GM12872 (cell line): ENCODE measurements at regions not wholly inside any gene's neighbourhood (a gene's known extent, or its start where the extent isn't known, plus 50 kb on each side); places are given as distances from the start of the nearest gene placed in this dataset.

ENCODE experiments used
- CTCF ChIP-seq: IDR thresholded peaks from 3 replicates; pipeline ENCODE4 v1.5.1; 2011; ENCODE audit warnings: low read depth, mild to moderate bottlenecking, low read length, moderate library complexity; ENCODE audit not compliant: insufficient read depth

- TF ChIP-seq CTCF, result no peak
These were observed 1279.1 kb downstream of the NCAM2 start for GRCh38 chr21:22277341-22277740.

GRCh38 chr21:22278366-22278765 lies 1280.2 kb downstream of the NCAM2 start:
- TF ChIP-seq CTCF, result no peak

GRCh38 chr21:22280851-22281250 lies 1282.6 kb downstream of the NCAM2 start:
- TF ChIP-seq CTCF, result no peak

- TF ChIP-seq CTCF, result no peak
These were observed 1290.8 kb downstream of the NCAM2 start for GRCh38 chr21:22288885-22289499.

- no peak for TF ChIP-seq CTCF
These were observed 1293.9 kb downstream of the NCAM2 start for GRCh38 chr21:22292144-22292543.

GRCh38 chr21:22297575-22297974 lies 1299.4 kb downstream of the NCAM2 start:
- no peak for TF ChIP-seq CTCF

GRCh38 chr21:22311741-22312462 lies 1313.7 kb downstream of the NCAM2 start:
- no peak for TF ChIP-seq CTCF
